ENCODE measurements at regions not wholly inside any gene's neighbourhood (a gene's known extent, or its start where the extent isn't known, plus 50 kb on each side); places are given as distances from the start of the nearest gene placed in this dataset.

- DNase-seq (ENCODE audit: low read depth in 2 of 2), result no peak
These were observed 187.7 kb downstream of the TRIM27 start for GRCh38 chr6:28736121-28736520.

- no peak for DNase-seq (ENCODE audit: low read depth in 2 of 2)
These were observed 185.9 kb downstream of the TRIM27 start for GRCh38 chr6:28737750-28738395.

GRCh38 chr6:28738396-28738765, 185.4 kb downstream of the TRIM27 start:
- DNase-seq (ENCODE audit: low read depth in 2 of 2), result no peak

GRCh38 chr6:28741363-28741762, 182.4 kb downstream of the TRIM27 start:
- DNase-seq (ENCODE audit: low read depth in 2 of 2), result no peak

GRCh38 chr6:28742668-28743270, 181.0 kb downstream of the TRIM27 start:
- peak in 1 of 2 experiments; percentile 15 for DNase-seq (ENCODE audit: low read depth in 2 of 2)

- DNase-seq (ENCODE audit: low read depth in 2 of 2), result no peak
These were observed 180.5 kb downstream of the TRIM27 start for GRCh38 chr6:28743271-28743789.

GRCh38 chr6:28747083-28747630, 176.6 kb downstream of the TRIM27 start:
- no peak for DNase-seq (ENCODE audit: low read depth in 2 of 2)

- DNase-seq (ENCODE audit: low read depth in 2 of 2), result peak in 1 of 2 experiments; percentile 8
These were observed 176.1 kb downstream of the TRIM27 start for GRCh38 chr6:28747631-28748157.

- no peak for DNase-seq (ENCODE audit: low read depth in 2 of 2)
These were observed 175.6 kb downstream of the TRIM27 start for GRCh38 chr6:28748192-28748591.

- DNase-seq (ENCODE audit: low read depth in 2 of 2), result no peak
These were observed 172.8 kb downstream of the TRIM27 start for GRCh38 chr6:28750926-28751458.

- no peak for DNase-seq (ENCODE audit: low read depth in 2 of 2)
These were observed 172.3 kb downstream of the TRIM27 start for GRCh38 chr6:28751514-28751913.

- DNase-seq (ENCODE audit: low read depth in 2 of 2), result no peak
These were observed 171.8 kb downstream of the TRIM27 start for GRCh38 chr6:28751963-28752350.

- DNase-seq (ENCODE audit: low read depth in 2 of 2), result no peak
These were observed 166.2 kb downstream of the TRIM27 start for GRCh38 chr6:28757429-28758045.

- no peak for DNase-seq (ENCODE audit: low read depth in 2 of 2)
These were observed 165.6 kb downstream of the TRIM27 start for GRCh38 chr6:28758046-28758817.

- no peak for DNase-seq (ENCODE audit: low read depth in 2 of 2)
These were observed 165.0 kb downstream of the TRIM27 start for GRCh38 chr6:28758818-28759235.

GRCh38 chr6:28764014-28764723, 159.6 kb downstream of the TRIM27 start:
- no peak for DNase-seq (ENCODE audit: low read depth in 2 of 2)

- no peak for DNase-seq (ENCODE audit: low read depth in 2 of 2)
These were observed 159.0 kb downstream of the TRIM27 start for GRCh38 chr6:28764761-28765282.

- no peak for DNase-seq (ENCODE audit: low read depth in 2 of 2)
These were observed 157.8 kb downstream of the TRIM27 start for GRCh38 chr6:28765978-28766351.

- no peak for DNase-seq (ENCODE audit: low read depth in 2 of 2)
These were observed 157.4 kb downstream of the TRIM27 start for GRCh38 chr6:28766426-28766825.

- no peak for DNase-seq (ENCODE audit: low read depth in 2 of 2)
These were observed 156.7 kb downstream of the TRIM27 start for GRCh38 chr6:28767133-28767532.

GRCh38 chr6:28767691-28768090, 156.1 kb downstream of the TRIM27 start:
- no peak for DNase-seq (ENCODE audit: low read depth in 2 of 2)

Data from fibroblast of skin of left biceps (primary cell).